HepG2 (cell line): ENCODE measurements at regions not wholly inside any gene's neighbourhood (a gene's known extent, or its start where the extent isn't known, plus 50 kb on each side); places are given as distances from the start of the nearest gene placed in this dataset.

Source experiments
- ATAC-seq: fragments of 200-7000 bp; cut with Tn5 transposase; 3 replicates; pipeline ENCODE4 v1.9.1; 2020; ENCODE audit warnings: mild to moderate bottlenecking, moderate library complexity
- BruUV-seq: library from RNA; stranded (reverse); fragments of 400-500 nt; replicated peaks from 2 replicates; lab custom pipeline; 2021; lab: Mats Ljungman, UMichigan
- CTCF ChIA-PET: fragments of 300-600 bp; formaldehyde crosslinking; extraction: SDS; loops from one replicate; lab custom pipeline; 2021; ENCODE audit warnings: low total read pairs, inconsistent platforms, low intra/inter-chr PET ratio; lab: Yijun Ruan, JAX
- POLR2A ChIA-PET: fragments of 350-600 bp; sonication (Branson Sonifier 250); formaldehyde crosslinking; loops from one replicate; lab custom pipeline; 2020; ENCODE audit warnings: antibody characterized with exemption, inconsistent platforms; lab: Yijun Ruan, JAX
- DNase-seq: peaks from one replicate; pipeline ENCODE4 v3.0.0-alpha.2; 2015; ENCODE audit warnings: low spot score
- FAIRE-seq: peaks from 3 replicates; lab custom pipeline; 2011; peaks lifted over from hg19 to GRCh38; lab: Jason Lieb, UNC
- H2AFZ ChIP-seq: one replicate; pipeline ENCODE4 v1.6.1; 2011; ENCODE audit warnings: low read length, inconsistent platforms
- H3K27ac ChIP-seq: fragments of 300-600 bp; 3 replicates; pipeline ENCODE4 v1.8.0; 2011; ENCODE audit warnings: mixed run types, mild to moderate bottlenecking, mixed read lengths, low read length, inconsistent platforms; ENCODE audit not compliant: insufficient read depth; ENCODE audit errors: extremely low read length
- H3K27me3 ChIP-seq, 2 experiments: fragments of 200-600 bp in 1 of 2; 2 replicates in 1 of 2; 3 replicates in 1 of 2; pipeline versions ENCODE4 v1.6.0 to v1.8.0; 2011; ENCODE audit warnings: low read length in 2 of 2, mild to moderate bottlenecking in 2 of 2, moderate library complexity in 2 of 2, inconsistent platforms in 1 of 2; ENCODE audit not compliant: insufficient read depth in 2 of 2, control insufficient read depth in 1 of 2
- H3K36me3 ChIP-seq, 2 experiments: fragments of 200-600 bp in 1 of 2; replicated peaks in 1 of 2; 2 replicates in 1 of 2; 3 replicates in 1 of 2; pipeline versions ENCODE4 v1.5.1 to v1.8.0; 2011; ENCODE audit warnings: low read length in 2 of 2, inconsistent platforms in 1 of 2; ENCODE audit not compliant: insufficient read depth in 2 of 2, control insufficient read depth in 1 of 2
- H3K4me1 ChIP-seq: 2 replicates; pipeline ENCODE4 v1.5.1; 2012; ENCODE audit warnings: low read length, inconsistent platforms; ENCODE audit not compliant: insufficient read depth
- H3K4me2 ChIP-seq: 2 replicates; pipeline ENCODE4 v1.6.0; 2011; ENCODE audit warnings: low read depth, low read length, inconsistent platforms
- H3K4me3 ChIP-seq, 3 experiments: fragments of 200-600 bp in 1 of 3; sonication (generic), shearing (Covaris generic) in 1 of 3; replicated peaks in 1 of 3; 2 replicates each; pipeline ENCODE4 v1.5.1; 2011 to 2016; ENCODE audit warnings: low read length in 3 of 3, inconsistent platforms in 2 of 3, low read depth in 2 of 3, mild to moderate bottlenecking in 2 of 3, control low read depth in 1 of 3, mixed read lengths in 1 of 3; ENCODE audit not compliant: insufficient read depth in 1 of 3
- H3K79me2 ChIP-seq: one replicate; pipeline ENCODE4 v1.6.1; 2011; ENCODE audit warnings: low read length, inconsistent platforms; ENCODE audit not compliant: insufficient read depth
- H3K9ac ChIP-seq: 2 replicates; pipeline ENCODE4 v1.6.0; 2011; ENCODE audit warnings: mild to moderate bottlenecking, low read depth, low read length, inconsistent platforms; ENCODE audit not compliant: insufficient read depth
- H3K9me3 ChIP-seq: 2 replicates; pipeline ENCODE4 v1.5.1; 2012; ENCODE audit warnings: mild to moderate bottlenecking, low read length
- H4K20me1 ChIP-seq: 2 replicates; pipeline ENCODE4 v1.6.0; 2011; ENCODE audit warnings: inconsistent platforms, mild to moderate bottlenecking, low read length, moderate library complexity; ENCODE audit not compliant: insufficient read depth
- BHLHE40 ChIP-seq: IDR thresholded peaks from 2 replicates; pipeline ENCODE4 v1.6.1; 2011; ENCODE audit warnings: low read length, improper control_type of control experiment
- HNRNPL ChIP-seq: fragments of 200-400 bp; formaldehyde crosslinking; IDR thresholded peaks from 2 replicates; pipeline ENCODE4 v1.6.1; 2017; ENCODE audit warnings: mild to moderate bottlenecking, low read depth, low read length
- KLF9 ChIP-seq: IDR thresholded peaks from 2 replicates; pipeline ENCODE4 v1.6.1; 2016; ENCODE audit warnings: low read depth
- SIN3B ChIP-seq: fragments of 150-350 bp; IDR thresholded peaks from 2 replicates; pipeline ENCODE4 v1.6.1; 2014; ENCODE audit warnings: low read length
- SMARCC2 ChIP-seq: fragments of 450-650 bp; IDR thresholded peaks from 2 replicates; pipeline ENCODE4 v1.6.1; 2017; ENCODE audit warnings: antibody characterized with exemption, mild to moderate bottlenecking
- SP140L ChIP-seq: sonication (generic); formaldehyde crosslinking; IDR thresholded peaks from 2 replicates; pipeline ENCODE4 v1.4.0; 2020; ENCODE audit warnings: missing genetic modification reagents, borderline replicate concordance
- ZBTB20 ChIP-seq: sonication (generic); formaldehyde crosslinking; IDR thresholded peaks from 2 replicates; pipeline ENCODE4 v1.8.1; 2023; ENCODE audit warnings: missing genetic modification reagents, low read depth, mild to moderate bottlenecking, borderline replicate concordance
- ZFX ChIP-seq: sonication (generic); formaldehyde crosslinking; IDR thresholded peaks from 2 replicates; pipeline ENCODE4 v1.4.0; 2020; ENCODE audit warnings: mild to moderate bottlenecking, low read depth, missing genetic modification reagents, moderate library complexity
- ZFYVE20 ChIP-seq: sonication (generic); formaldehyde crosslinking; IDR thresholded peaks from 2 replicates; pipeline ENCODE4 v1.8.0; 2023; ENCODE audit warnings: low read depth, mild to moderate bottlenecking, moderate library complexity, missing genetic modification reagents, borderline replicate concordance
- whole genome bisulfite sequencing: methylation state at CpG from one replicate; pipeline ENCODE4 v1.1.6; 2017; ENCODE audit warnings: low lambda C conversion rate; 5-methylcytosine and 5-hydroxymethylcytosine counted together
- in situ Hi-C: cut with HindIII; loops from 2 replicates; pipeline ENCODE4 v1.10.0; 2017; ENCODE audit warnings: low pct_unique_long_range_greater_than_20kb; ENCODE audit not compliant: extremely low pct_ligation_motif_present
- intact Hi-C: fragments of 100-400 bp; cut with micrococcal nuclease; formaldehyde crosslinking; loops from one replicate; pipeline ENCODE4 v1.10.0; 2022; ENCODE audit not compliant: unreplicated experiment
- TF ChIP-seq, protein P1 (sequence below): sonication (generic); formaldehyde crosslinking; IDR thresholded peaks from 2 replicates; pipeline ENCODE4 v1.4.0; 2020; ENCODE audit warnings: missing genetic modification reagents, mild to moderate bottlenecking, borderline replicate concordance

DNA sequence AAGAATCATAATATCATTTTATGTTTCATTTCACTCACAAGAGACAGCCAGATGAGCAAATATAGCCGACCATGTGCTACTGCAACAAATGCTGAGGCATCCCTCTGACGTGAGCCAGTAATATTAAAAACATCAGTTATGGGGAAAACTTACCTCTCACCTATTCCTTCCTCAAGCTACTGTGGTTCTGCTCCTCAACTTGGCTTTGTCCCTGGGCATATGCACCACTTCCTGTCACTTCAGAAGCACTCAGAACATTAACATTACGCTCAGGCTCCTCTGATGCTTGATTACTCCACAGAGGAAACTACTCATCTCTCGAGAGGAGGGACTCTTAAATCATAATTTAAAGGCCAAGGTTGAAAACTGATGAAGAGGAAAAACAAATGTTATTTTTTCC lies 457.0 kb upstream of the ALCAM start:
- whole genome bisulfite sequencing = 24% methylated on average over 4 of the region's 4 CpGs

DNA sequence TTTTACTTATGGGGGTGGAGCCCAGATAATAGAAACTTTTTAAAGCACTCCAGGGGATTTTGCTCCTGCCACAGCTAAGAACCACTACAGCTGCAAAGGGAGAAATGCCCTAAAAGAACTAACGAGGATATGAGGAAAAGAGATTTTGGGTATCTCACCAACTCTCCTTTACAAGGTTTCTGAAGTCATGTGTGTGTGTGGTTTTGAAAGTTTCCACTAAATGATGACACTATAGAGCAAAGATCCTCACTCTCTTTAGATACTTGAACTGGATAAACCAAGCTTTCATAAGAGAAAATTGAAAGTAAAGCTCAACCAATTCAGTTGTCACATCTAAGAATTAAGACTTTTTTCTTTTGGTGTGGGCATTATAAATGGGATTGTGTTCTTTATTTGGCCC lies 455.3 kb upstream of the ALCAM start:
- Histone ChIP-seq H3K79me2 (no peaks in the 10 kb centered on the region), H3K27me3 (no peaks in the 10 kb centered on the region), H2AFZ (no peak overlapping the region), H3K4me2 (no peak overlapping the region), H3K4me1 (no peaks in the 10 kb centered on the region), H3K36me3 (no peaks in the 10 kb centered on the region), H3K9ac (no peak overlapping the region), H3K9me3 (no peaks in the 10 kb centered on the region), H3K4me3 (no peak overlapping the region), H4K20me1 (no peaks in the 10 kb centered on the region), H3K27ac (no peak overlapping the region)
- ChIA-PET CTCF (no interaction called here), POLR2A (no interaction called here)
- DNase-seq (no peak), FAIRE-seq (no peak), ATAC-seq (no peak)
- 0% methylated on average over 1 of the region's 1 CpG for WGBS
- TF ChIP-seq KLF9 (no peak), HNRNPL (no peak)
- BruUV-seq = no TSS peak
- intact Hi-C loops (no loop called here), in situ Hi-C loops (no loop called here)

More for the DNA sequence above, 457.0 kb upstream of the ALCAM start:
- Histone ChIP-seq H3K4me1 (no peaks in the 10 kb centered on the region), H3K79me2 (no peaks in the 10 kb centered on the region), H3K36me3 (no peaks in the 10 kb centered on the region), H3K4me3 (no peak overlapping the region), H2AFZ (no peak overlapping the region), H3K27ac (no peak overlapping the region), H4K20me1 (no peaks in the 10 kb centered on the region), H3K27me3 (no peaks in the 10 kb centered on the region), H3K9ac (no peak overlapping the region), H3K9me3 (peaks cover 5% of the 10 kb centered on the region; the same call in 1 of the 2 replicates), H3K4me2 (no peak overlapping the region)
- ChIA-PET CTCF (no interaction called here), POLR2A (no interaction called here)
- ATAC-seq (no peak), FAIRE-seq (no peak), DNase-seq (no peak)
- in situ Hi-C loops (no loop called here), intact Hi-C loops (no loop called here)
- TF ChIP-seq BHLHE40 (no peak), ZFYVE20 (no peak), SIN3B (no peak), SMARCC2 (no peak), SP140L (CRISPR knock-in tag) (no peak), ZFX (CRISPR knock-in tag) (no peak), ZBTB20 (no peak)
- TF ChIP-seq, protein P1, sequence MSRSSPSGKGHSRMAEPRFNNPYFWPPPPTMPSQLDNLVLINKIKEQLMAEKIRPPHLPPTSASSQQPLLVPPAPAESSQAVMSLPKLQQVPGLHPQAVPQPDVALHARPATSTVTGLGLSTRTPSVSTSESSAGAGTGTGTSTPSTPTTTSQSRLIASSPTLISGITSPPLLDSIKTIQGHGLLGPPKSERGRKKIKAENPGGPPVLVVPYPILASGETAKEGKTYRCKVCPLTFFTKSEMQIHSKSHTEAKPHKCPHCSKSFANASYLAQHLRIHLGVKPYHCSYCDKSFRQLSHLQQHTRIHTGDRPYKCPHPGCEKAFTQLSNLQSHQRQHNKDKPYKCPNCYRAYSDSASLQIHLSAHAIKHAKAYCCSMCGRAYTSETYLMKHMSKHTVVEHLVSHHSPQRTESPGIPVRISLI (CRISPR knock-in tag) = no peak
- no TSS peak for BruUV-seq
